GF-D8 (cell line): ENCODE measurements at regions not wholly inside any gene's neighbourhood (a gene's known extent, or its start where the extent isn't known, plus 50 kb on each side); places are given as distances from the start of the nearest gene placed in this dataset.

Experiments
- DNase-seq: peaks from one replicate; lab custom pipeline; 2025; lab: John Stamatoyannopoulos, UW

DNA sequence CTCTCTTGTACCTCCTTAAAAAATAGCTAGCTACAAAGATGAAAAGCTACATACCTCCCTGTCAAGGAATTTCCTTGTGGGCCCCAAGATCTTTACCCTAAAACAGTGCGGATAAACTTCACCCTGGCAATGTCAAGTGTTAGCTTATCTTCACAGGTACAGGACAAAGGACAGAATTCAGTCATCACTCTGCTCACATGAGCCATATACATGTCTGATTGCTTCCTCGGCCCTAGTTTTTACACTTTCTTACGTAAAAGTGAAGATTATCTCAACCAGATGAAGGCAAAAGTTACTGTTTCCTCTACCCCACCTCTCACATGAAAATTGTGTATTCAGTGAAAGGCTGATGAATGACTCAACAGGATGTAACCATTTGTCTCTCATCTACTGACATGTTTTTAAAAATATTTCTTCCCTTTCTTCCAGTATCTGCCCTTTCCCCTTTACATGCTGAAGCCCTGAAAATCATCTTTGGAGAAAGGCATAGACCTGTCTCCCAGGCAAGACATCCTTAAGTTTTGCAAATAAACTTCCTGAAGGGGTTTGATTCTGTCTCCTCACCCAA lies 890.1 kb downstream of the GALC start:
- no peak for DNase-seq

GRCh38 chr14:87097015-87097414 lies 896.0 kb downstream of the GALC start:
- no peak for DNase-seq

- no peak for DNase-seq
Observed at GRCh38 chr14:87094913-87095312, 898.1 kb downstream of the GALC start.

GRCh38 chr14:87088588-87088987 lies 904.4 kb downstream of the GALC start:
- no peak for DNase-seq

- no peak for DNase-seq
Observed at GRCh38 chr14:87087881-87088280, 905.1 kb downstream of the GALC start.

- no peak for DNase-seq
Observed at GRCh38 chr14:87084908-87085307, 908.1 kb downstream of the GALC start.

DNA sequence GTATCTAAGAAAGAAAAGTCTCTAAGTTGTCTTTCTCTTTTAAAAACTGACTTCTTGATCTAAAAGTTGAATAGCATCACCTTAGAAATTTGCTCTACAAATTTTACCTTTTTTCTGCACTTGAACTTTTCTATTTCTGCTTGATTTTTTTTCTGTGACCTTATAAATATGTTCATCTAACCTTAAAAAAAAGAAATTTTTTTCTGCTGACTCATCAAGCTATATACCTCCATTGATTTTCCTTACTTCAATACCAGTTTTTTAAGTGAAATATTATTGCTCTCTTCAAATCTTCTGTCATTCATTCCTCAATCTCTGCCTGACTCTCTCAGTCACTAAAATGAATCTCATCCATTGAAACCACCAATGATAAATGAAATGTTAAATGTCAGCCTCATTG lies 910.1 kb downstream of the GALC start:
- no peak for DNase-seq

GRCh38 chr14:87081004-87081403 lies 912.0 kb downstream of the GALC start:
- no peak for DNase-seq

- DNase-seq: no peak
Observed at GRCh38 chr14:87080146-87080545, 912.8 kb downstream of the GALC start.

GRCh38 chr14:87079416-87079815 lies 913.6 kb downstream of the GALC start:
- no peak for DNase-seq

GRCh38 chr14:87076922-87077321 lies 916.1 kb downstream of the GALC start:
- DNase-seq: no peak

DNA sequence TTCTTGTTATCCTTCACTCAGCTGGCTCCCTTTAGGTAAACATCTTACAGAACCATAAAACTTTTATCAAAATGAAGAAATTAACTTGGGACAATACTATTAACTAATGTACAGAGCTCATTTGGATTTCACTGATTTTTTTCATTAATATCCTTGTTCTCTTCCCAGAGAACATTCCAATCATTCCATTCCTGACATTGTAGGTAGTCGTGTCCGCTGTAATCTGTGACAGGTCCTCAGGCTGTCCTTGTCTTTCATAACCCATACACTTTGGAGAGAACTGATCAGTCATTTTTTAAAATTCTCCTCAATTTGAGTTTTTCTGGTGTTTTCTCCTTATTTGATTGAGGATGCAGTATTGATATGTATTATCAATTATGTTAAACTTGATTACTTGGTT lies 916.8 kb downstream of the GALC start:
- no peak for DNase-seq

- no peak for DNase-seq
Observed at GRCh38 chr14:87073880-87074570, 919.0 kb downstream of the GALC start.

- no peak for DNase-seq
Observed at GRCh38 chr14:87067591-87067990, 925.4 kb downstream of the GALC start.

- no peak for DNase-seq
Observed at GRCh38 chr14:87067061-87067460, 925.9 kb downstream of the GALC start.

DNA sequence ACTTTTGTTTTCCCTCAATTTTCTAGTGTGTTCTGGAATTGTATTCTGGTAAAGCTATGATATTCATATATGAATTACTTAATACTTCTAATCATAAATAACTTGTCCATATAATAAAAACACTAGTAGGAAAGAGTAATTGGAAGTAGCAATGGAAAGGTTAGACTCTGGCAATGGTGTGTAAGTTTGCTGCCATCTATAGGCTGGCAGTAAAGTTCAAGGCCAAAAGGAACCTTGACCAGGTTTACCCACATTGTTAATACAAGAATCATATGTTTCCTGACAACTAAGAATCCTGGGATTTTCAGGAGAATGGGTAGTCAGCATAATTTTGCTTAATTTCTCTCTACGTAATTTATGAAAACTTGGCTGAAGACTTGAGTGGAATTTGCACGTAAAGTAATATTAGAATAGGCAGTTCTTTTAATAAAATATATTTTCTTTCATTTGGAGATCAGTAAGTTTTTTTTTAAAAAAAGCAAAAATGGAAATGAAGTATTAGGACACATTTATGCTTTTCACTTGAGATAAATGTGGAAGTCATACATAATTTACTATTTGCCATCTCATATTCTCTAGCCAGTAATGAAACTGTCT lies 926.7 kb downstream of the GALC start:
- no peak for DNase-seq

DNA sequence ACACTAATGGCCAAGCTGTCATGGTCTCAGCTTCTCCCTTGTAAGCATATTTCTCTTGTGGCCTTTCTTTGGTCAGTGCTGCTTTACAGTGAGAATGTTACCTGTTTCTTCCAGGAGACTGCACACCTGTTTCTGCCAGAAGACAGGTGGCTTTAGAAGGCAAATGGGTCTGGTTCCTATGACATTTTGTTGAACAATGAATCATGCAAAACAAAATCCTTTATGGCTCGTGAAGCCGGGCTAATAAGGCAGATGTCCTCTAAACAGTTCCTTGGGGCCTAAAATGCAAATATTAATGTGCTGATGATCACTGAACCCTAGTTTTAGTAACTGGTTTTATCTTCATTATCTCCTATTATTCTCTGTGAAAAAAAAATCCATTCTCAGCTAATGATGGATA lies 927.6 kb downstream of the GALC start:
- DNase-seq: no peak

- DNase-seq: no peak
Observed at GRCh38 chr14:87063181-87063580, 929.8 kb downstream of the GALC start.

- no peak for DNase-seq
Observed at GRCh38 chr14:87060405-87060804, 932.6 kb downstream of the GALC start.

DNA sequence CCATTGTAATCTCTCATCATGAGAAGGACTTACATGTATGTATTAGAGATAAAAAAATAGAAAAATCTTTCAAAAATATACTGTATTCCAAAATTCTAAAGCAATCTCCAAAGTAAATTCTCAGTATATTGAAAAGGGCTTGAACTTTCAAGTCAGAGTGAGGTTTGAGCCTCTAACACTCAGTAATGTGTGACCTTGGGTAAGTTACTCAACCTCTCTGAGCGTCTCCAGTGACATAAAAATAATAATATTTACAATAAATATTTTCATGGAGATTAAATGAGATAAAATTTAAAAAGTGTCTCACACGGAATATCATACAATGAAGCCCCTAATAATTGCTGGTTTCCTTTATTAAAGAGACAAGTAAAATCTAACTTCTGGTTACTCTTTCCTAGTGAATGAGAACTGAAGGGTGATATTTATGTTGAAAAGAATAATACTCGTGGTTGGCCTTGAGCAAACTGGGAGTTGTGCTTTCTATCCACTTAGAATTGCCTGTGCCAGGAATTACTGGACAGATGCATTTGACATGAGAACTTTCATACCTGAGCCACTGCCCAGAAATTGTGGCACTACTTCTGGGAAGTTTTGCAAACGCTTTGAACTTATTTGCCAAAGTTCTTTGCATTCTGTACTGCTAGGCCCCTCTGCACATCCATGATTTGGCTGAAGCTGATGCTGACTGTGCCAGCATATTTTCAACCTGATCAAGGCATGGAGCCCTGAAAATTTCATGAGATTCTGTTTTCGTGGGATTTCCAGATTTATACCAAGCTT lies 933.7 kb downstream of the GALC start:
- no peak for DNase-seq

DNA sequence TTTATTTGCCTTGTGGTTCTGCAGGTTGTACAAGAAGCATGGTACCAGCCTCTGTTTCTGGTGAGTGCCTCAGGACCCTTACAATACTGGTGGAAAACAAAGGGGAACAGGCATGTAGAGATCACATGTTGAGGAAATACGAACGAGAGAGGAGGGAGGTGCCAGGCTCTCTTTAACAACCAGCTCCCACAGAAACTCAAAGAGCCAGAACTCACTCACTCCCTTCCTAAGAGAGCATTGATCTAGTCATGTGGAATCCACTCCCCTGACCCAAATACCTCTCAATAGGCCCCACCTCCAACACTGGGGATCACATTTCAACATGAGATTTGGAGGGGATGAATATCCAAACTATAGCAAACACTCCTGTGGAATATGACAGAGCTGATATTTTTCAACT lies 938.0 kb downstream of the GALC start:
- no peak for DNase-seq

DNA sequence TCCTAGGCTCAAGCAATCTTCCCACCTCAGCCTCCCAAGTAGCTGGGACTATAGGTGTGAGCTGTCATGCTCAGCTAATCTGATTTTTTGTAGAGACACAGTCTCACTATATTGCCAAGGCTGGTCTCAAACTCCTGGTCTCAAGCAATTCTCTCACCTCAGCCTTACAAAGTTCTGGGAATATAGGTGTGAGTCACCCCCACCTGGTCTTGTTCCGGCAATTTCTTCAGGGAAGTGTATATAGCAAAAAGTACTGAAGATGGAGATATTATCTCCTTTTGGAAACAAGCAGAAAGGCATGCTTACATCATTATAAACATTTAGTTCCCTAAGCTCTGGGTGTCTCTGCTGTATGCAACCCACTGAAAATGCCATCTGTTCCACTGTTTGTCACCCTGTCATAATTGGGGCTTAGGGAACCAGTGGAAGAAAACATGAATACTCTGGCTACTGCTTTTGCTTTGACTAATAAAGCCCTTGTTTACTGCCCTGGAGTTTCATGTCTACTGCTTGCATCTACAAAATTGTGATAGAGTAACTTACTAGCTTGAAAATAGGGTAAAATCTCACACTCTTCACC lies 940.2 kb downstream of the GALC start:
- DNase-seq: no peak

- no peak for DNase-seq
Observed at GRCh38 chr14:87050421-87050820, 942.6 kb downstream of the GALC start.
